HG03060 (cell line): ENCODE measurements at regions not wholly inside any gene's neighbourhood (a gene's known extent, or its start where the extent isn't known, plus 50 kb on each side); places are given as distances from the start of the nearest gene placed in this dataset.
"Not testable (repeated sequence)": the region's sequence is repeated elsewhere in the genome, so short reads cannot be mapped to it uniquely, and the experiment has no call there.

Experiments
- ATAC-seq: cut with Tn5 transposase; IDR thresholded peaks from one replicate; pipeline ENCODE4 v1.9.1; 2021; ENCODE audit warnings: low read depth, moderate number of reproducible peaks; ENCODE audit not compliant: unreplicated experiment

GRCh38 chr17:20840453-20840852 lies 202.4 kb downstream of the USP22 start:
- ATAC-seq = not testable (repeated sequence)

DNA sequence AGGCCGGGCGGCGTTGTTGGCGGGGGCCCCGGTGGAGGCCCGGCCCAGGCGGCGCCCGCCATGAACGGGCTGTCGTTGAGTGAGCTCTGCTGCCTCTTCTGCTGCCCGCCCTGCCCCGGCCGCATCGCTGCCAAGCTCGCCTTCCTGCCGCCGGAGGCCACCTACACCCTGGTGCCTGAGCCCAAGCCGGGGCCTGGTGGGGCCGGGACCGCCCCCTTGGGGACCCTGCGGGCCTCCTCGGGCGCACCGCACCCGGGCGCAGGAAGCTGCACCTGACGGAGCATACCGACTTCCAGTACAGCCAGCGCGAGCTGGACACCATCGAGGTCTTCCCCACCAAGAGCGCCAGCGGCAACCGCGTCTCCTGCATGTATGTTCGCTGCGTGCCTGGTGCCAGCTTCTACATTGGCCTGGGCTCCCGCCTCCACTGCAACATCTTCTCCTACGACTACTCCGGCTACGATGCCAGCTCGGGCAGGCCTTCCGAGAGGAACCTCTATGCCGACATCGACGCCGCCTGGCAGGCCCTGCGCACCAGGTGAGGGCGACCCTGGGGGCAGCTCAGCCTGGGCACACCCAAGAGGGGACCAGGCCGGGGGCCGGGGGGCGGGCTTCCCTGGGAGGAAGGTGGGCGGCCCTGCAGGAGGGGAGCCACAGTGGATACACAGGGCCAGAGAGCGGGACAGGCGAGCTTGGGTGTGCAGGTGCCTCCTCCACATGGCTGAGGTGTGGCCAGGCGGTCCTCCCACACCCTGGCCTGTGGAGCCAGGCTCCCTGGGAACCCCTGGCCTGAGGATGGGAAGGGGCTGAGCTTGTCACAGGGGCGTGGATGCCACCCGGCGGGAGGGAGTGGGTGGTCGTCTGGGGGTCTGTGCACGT lies 201.6 kb downstream of the USP22 start:
- ATAC-seq = not testable (repeated sequence)

GRCh38 chr17:20842012-20842411 lies 200.8 kb downstream of the USP22 start:
- not testable (repeated sequence) for ATAC-seq

DNA sequence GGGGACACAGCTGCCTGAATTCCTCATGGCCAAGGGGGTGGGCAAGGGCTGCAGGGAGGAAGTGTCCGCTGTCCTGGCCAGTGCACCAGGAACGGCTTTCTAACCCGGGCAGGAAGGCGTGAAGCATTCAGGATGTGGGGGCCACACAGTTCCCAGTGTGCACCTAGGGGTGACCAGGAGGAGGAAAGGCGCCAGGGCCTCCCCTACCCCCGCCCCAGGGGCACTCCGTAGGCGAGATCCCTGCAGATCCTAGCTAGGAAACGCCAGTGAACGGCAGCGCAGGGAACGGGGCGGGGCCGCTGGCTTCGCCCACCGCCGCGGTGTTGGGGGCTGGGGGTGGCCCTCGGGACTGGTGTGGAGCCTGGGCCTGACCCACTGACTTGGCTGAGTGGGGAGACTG lies 199.6 kb downstream of the USP22 start:
- ATAC-seq = not testable (repeated sequence)

DNA sequence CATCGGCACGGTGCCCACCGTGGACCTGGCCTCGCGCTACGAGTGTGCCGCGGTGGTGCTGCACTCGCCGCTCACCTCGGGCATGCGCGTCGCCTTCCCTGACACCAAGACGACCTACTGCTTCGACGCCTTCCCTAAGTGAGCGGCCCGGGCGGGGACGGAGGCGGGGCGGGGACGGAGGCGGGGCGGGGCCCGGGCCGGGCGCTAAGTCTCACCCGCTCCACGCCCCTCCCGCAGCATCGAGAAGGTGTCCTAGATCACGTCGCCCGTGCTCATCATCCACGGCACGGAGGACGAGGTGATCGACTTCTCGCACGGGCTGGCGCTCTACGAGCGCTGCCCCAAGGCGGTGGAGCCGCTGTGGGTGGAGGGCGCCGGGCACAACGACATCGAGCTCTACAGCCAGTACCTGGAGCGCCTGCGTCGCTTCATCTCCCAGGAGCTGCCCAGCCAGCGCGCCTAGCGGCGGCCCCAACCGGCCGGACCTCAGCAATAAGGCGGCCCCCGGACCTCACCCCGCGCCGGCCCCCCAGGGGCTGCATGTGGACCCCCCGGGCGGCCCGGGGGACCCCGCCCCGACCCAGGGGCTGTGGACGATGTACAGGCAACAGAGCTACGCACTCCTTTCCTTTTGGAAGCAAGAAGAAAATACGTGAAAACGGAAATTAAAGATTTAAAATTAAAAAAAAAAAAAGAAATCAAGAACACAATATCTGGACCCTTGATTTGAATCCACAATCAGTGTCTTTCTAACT lies 198.8 kb downstream of the USP22 start:
- ATAC-seq = not testable (repeated sequence)

- ATAC-seq = not testable (repeated sequence)
Observed at GRCh38 chr17:20848869-20849443, 193.9 kb downstream of the USP22 start.

DNA sequence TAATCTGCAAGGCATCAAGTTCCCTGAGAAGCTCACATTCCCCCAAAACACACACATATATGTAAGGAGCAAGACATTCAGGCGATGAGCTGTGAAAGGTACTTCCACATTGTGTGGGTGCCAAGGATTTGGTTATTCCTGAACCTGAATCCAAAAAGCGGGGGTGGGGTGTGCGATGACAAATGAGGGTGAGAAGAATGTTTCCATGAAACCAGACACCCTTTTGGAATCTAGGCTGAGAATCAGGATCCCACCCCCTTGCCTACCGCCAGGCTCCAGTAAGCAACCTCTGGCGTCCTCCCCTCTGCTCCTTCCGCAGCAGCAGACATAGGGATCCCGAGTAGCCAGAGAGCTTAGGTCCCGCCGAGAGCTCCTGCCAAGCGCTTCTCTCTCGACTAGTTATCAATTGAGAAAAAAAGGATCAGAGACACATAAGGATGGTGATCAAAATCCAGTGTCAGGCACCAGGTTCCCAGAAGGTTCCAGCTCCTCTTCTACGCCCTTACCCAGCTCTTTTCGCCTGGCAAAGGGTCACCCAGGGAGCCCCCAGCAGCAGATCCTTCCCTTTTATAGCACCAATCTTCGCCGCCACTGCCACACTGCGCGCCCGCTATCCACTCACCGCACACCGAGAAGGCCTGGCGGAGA lies 191.1 kb downstream of the USP22 start:
- not testable (repeated sequence) for ATAC-seq

DNA sequence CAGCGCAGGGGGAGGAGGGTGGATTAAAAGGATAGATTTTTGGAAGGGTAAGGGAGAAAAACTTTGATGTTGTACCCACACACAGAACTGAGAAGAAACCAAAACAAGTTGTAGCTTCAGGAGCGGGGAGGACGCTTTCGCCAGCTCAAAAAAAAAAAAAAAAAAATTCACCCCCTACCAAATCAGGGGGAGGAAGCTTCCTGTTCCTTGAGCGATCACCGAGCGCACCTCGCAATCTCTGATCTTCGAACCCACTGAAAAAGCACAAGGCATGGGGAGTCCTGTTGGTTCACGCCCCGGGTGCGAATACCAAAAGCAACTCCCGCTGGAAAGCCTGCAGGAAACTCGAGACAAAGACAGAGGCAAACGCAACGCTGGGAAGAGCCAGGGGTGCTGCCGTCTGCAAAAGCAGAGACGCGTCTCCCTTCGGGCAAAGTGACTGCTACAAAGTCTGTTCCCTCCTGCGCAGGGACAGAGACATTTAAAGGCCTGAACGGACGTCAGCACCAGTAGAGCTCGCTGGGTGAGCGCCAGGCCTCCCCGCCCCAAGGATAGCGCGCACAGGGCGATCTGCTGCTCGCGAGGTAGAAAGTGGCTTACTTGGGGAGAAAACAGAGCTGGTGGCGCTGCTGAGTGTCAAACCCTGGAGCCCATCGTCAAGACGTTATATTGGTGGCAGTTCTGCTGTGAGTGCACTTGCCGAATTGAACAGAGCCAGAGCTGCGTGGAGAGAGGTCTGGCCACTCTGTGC lies 190.4 kb downstream of the USP22 start:
- ATAC-seq = no peak

- no peak for ATAC-seq
Observed at GRCh38 chr17:20852990-20853370, 189.8 kb downstream of the USP22 start.

- not testable (repeated sequence) for ATAC-seq
Observed at GRCh38 chr17:20855910-20856470, 186.8 kb downstream of the USP22 start.

DNA sequence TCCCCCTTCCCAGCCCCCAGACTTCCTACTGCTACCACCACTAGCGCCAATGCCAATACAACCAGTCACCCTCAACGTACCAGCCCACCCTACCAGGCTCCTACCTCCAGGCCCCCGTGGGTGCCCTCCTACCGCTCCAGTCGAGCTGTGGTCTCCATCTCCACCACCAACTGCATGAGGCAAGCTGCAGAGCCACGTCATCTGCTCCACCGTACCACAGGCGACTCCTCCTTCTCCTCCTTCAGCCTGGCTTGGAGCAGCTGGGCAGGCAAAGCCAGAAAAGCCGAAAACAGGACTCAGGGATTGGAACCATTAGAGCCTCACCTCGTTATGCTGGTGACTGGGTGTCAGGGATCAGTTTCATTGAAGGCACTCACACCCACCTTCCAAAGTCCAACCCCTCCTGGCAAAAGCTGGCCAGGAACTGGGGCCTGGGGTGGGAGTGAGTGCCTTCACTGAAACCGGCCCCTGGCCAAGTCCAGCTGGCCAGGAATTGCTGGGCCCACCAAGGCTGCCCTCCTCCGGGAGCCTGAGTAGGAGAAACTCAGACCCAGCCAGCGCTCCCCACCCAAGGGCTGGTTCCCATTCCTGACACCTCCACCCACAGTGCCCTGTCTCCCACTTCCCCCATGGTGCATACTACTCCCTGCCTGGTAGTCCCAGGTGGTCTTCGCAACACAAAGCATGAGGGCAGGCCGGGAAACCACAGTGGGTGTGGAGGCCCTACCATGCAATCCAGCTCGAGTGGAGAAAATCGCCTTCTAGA lies 176.2 kb downstream of the USP22 start:
- not testable (repeated sequence) for ATAC-seq

DNA sequence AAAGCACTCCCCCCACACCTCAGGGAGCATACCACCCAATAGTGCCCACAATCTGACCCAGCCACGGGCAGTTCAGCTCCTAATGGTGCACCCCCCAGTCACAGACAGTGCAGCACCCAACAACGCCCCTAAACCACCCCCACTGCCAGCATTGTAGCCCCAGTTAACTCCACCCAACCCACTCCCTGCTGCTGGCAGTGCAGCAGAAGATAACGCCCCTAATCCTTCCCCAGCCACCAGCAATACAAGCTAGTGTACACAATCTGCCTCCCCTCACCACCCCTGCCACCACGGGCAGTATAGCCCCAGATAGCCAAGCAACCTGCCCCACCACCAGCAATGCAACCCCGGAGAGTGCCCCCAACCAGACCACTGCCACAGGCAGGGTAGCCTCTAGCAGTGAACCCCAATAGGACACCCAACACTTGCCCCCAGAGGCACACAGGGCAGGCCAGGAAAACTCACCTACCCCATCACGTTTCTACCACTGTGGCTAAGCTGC lies 175.3 kb downstream of the USP22 start:
- not testable (repeated sequence) for ATAC-seq

DNA sequence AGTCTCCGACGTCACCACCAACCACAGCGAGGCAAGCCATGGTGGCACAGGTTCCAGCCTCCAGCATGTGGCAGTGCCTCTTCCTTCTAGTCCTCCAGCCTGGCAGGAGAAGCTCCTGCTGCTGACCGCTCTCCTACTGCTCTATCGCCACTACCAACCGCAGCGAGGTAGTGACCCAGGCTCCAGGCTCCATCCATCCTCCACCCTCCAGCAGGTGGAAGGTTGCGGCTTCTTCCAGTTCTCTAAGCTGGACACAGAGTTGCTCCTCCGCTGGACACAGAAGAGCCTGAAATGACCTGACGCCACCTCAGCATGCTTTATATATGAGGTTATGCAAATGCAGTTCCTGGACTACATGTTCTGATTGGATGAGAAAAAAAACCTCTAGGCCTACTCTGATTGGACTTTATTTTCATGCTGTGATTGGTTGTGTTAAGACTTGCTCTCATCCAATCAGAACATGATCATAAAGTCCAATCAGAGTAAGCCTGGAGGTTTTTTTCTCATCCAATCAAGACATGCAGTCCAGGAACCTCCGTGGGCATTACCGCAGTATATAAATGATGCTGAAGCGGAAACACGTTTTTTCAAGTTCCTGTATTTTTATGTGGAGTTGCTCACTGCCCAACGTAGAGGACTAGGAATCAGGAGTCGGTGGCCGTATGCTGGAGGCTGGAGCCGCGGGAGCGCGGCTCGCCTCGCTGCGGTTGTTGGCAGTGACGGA lies 174.7 kb downstream of the USP22 start:
- not testable (repeated sequence) for ATAC-seq

DNA sequence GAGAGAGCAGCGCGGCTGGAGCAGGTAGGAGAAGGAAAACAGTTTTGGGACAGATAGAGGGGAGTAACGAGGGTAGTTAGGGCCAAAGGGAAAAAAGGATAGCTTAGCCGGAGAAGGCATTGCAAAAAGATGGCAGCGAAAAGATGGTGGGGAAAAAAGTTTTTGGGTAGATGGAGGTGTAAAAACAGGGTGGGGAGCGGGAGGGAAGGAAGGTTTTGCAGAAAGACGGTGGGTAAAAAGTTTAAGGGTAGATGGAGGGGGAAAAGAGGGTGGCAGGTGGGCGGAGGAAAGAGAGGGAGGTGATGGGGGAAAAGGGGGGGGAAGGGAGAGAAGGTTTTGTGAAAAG lies 174.2 kb downstream of the USP22 start:
- ATAC-seq = not testable (repeated sequence)

GRCh38 chr17:20873173-20873572 lies 169.6 kb downstream of the USP22 start:
- not testable (repeated sequence) for ATAC-seq

GRCh38 chr17:20873688-20874328 lies 169.0 kb downstream of the USP22 start:
- ATAC-seq = not testable (repeated sequence)

DNA sequence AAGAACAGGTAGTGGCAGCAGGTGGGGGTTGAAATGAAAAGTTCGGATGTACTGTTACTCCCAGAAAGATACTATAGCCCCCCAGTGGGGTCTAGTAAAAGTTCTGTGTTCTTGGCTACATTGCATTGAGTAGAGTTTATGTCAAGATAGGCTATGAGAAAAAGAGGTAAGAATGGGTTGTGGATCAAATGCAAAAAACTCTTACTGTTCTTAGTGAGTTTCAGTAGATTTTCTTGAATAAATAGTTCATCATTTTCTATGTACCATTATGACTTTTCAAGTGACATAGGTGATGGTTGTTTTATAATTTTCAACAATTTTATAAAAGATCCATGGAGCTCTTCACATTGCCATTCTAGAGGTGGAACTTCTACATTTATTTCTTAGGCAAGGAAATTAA lies 165.4 kb downstream of the USP22 start:
- ATAC-seq = not testable (repeated sequence)

GRCh38 chr17:20890338-20890737 lies 152.5 kb downstream of the USP22 start:
- ATAC-seq = no peak
